ENCODE measurements at regions not wholly inside any gene's neighbourhood (a gene's known extent, or its start where the extent isn't known, plus 50 kb on each side); places are given as distances from the start of the nearest gene placed in this dataset.

- no peaks in the 10 kb centered on the region for H3K36me3 ChIP-seq (ENCODE audit: control insufficient read depth in 1 of 2, insufficient read depth in 2 of 2, low read length in 2 of 2)
- POLR2A ChIA-PET = no interaction called here
- TF ChIP-seq, protein P1, sequence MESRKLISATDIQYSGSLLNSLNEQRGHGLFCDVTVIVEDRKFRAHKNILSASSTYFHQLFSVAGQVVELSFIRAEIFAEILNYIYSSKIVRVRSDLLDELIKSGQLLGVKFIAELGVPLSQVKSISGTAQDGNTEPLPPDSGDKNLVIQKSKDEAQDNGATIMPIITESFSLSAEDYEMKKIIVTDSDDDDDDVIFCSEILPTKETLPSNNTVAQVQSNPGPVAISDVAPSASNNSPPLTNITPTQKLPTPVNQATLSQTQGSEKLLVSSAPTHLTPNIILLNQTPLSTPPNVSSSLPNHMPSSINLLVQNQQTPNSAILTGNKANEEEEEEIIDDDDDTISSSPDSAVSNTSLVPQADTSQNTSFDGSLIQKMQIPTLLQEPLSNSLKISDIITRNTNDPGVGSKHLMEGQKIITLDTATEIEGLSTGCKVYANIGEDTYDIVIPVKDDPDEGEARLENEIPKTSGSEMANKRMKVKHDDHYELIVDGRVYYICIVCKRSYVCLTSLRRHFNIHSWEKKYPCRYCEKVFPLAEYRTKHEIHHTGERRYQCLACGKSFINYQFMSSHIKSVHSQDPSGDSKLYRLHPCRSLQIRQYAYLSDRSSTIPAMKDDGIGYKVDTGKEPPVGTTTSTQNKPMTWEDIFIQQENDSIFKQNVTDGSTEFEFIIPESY (IDR thresholded peaks at IDR 0.05; ENCODE audit: extremely low read depth, insufficient replicate concordance, low read length) = no peak
- TF ChIP-seq REST (IDR thresholded peaks at IDR 0.05; ENCODE audit: low read depth) = no peak
- TF ChIP-seq ZFX (IDR thresholded peaks at IDR 0.05) = no peak
- TF ChIP-seq, protein P2, sequence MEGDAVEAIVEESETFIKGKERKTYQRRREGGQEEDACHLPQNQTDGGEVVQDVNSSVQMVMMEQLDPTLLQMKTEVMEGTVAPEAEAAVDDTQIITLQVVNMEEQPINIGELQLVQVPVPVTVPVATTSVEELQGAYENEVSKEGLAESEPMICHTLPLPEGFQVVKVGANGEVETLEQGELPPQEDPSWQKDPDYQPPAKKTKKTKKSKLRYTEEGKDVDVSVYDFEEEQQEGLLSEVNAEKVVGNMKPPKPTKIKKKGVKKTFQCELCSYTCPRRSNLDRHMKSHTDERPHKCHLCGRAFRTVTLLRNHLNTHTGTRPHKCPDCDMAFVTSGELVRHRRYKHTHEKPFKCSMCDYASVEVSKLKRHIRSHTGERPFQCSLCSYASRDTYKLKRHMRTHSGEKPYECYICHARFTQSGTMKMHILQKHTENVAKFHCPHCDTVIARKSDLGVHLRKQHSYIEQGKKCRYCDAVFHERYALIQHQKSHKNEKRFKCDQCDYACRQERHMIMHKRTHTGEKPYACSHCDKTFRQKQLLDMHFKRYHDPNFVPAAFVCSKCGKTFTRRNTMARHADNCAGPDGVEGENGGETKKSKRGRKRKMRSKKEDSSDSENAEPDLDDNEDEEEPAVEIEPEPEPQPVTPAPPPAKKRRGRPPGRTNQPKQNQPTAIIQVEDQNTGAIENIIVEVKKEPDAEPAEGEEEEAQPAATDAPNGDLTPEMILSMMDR (IDR thresholded peaks at IDR 0.05 in 2 of 3, conservative IDR thresholded peaks at IDR 0.05 in 1 of 3; ENCODE audit: borderline replicate concordance in 1 of 3, insufficient read depth in 1 of 3, low read depth in 2 of 3, low read length in 2 of 3) = no peak
- TF ChIP-seq ELF1 (IDR thresholded peaks at IDR 0.05; ENCODE audit: borderline replicate concordance, low read depth) = no peak
- no peak for TF ChIP-seq SRF (IDR thresholded peaks at IDR 0.05; ENCODE audit: low read depth)
- no peak for TF ChIP-seq FOSL1 (IDR thresholded peaks at IDR 0.05; ENCODE audit: low read depth)
- TF ChIP-seq POLR2AphosphoS5 (IDR thresholded peaks at IDR 0.05; ENCODE audit: low read depth, low read length) = no peak
- no peaks in the 10 kb centered on the region for H3K4me1 ChIP-seq (ENCODE audit: control insufficient read depth in 1 of 2, insufficient read depth in 2 of 2, low read length in 2 of 2)
- no peaks in the 10 kb centered on the region for H4K20me1 ChIP-seq (ENCODE audit: insufficient read depth)
- intact Hi-C loops (cut with micrococcal nuclease) = no loop called here
- no peaks in the 10 kb centered on the region for H3K9me2 ChIP-seq (ENCODE audit: insufficient read depth)
- H3K4me3 ChIP-seq (replicated peaks in 1 of 2; ENCODE audit: low read depth in 1 of 2, low read length in 2 of 2) = no peak overlapping the region
- no TSS peak for BruUV-seq (replicated peaks)
- H3K9me3 ChIP-seq (ENCODE audit: control insufficient read depth in 1 of 2, insufficient read depth in 1 of 2, low read depth in 1 of 2, low read length in 2 of 2) = no peaks in the 10 kb centered on the region
- no peak overlapping the region for H3K9ac ChIP-seq (ENCODE audit: low read length)
- no peaks in the 10 kb centered on the region for H3K27me3 ChIP-seq (ENCODE audit: insufficient read depth, low read length)
- H3K79me2 ChIP-seq (ENCODE audit: insufficient read depth, low read length) = no peaks in the 10 kb centered on the region
- H2AFZ ChIP-seq (ENCODE audit: low read depth, low read length, poor library complexity, severe bottlenecking) = no peak overlapping the region
- DNase-seq (ENCODE audit: low read depth, low spot score) (no peak), ATAC-seq (no peak)
- RAD21 ChIA-PET (ENCODE audit: low non-redundant PET in 1 of 2, low total read pairs in 2 of 2, uncharacterized antibody in 2 of 2, unreplicated experiment in 2 of 2) = no interaction called here
- no peak overlapping the region for H3K27ac ChIP-seq (ENCODE audit: low read depth, low read length)
- CTCF ChIA-PET = no interaction called here
- no peak overlapping the region for H3K4me2 ChIP-seq (ENCODE audit: low read length)
Measured at GRCh38 chr14:51481643-51482042, 170.1 kb upstream of the FRMD6 start.
